ENCODE measurements at regions not wholly inside any gene's neighbourhood (a gene's known extent, or its start where the extent isn't known, plus 50 kb on each side); places are given as distances from the start of the nearest gene placed in this dataset.

- TF ChIP-seq POLR2A (IDR thresholded peaks at IDR 0.05), result no peak
- no peak for TF ChIP-seq POLR2AphosphoS5 (IDR thresholded peaks at IDR 0.05)
- no peak for TF ChIP-seq CTCF (IDR thresholded peaks at IDR 0.05)
- TF ChIP-seq EP300 (IDR thresholded peaks at IDR 0.05), result no peak
These were observed 59.0 kb upstream of the TLR3 start for GRCh38 chr4:186009976-186010375.
